ENCODE measurements at regions not wholly inside any gene's neighbourhood (a gene's known extent, or its start where the extent isn't known, plus 50 kb on each side); places are given as distances from the start of the nearest gene placed in this dataset.
"Not testable (repeated sequence)": the region's sequence is repeated elsewhere in the genome, so short reads cannot be mapped to it uniquely, and the experiment has no call there.

DNA sequence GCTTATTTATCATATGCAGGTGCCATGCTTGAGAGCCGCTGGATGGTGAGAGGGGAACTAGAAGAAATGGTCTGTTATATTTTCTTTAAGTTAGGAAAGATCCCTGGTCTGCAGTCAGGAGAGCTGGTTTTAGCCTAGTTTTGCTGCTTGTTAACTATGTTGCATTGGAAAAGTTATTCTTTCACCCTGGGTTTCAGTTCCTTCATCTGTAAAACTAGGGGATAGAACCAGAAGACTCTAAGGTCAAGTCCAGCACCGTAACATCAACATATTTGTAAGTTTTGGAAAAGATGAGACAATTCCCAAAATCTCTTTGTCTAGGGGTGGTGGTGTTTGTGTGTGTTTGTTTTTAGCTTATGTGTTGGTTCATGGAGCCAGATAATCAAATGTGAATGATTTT, 304.0 kb downstream of the QKI start:
- DNase-seq (ENCODE audit: low spot score): no peak

- DNase-seq (ENCODE audit: low spot score): no peak
Observed at GRCh38 chr6:163717106-163717764, 302.7 kb downstream of the QKI start.

GRCh38 chr6:163716690-163717089, 302.2 kb downstream of the QKI start:
- DNase-seq (ENCODE audit: low spot score): no peak

- no peak for DNase-seq (ENCODE audit: low spot score)
Observed at GRCh38 chr6:163715846-163716245, 301.3 kb downstream of the QKI start.

GRCh38 chr6:163714179-163714578, 299.7 kb downstream of the QKI start:
- no peak for DNase-seq (ENCODE audit: low spot score)

- no peak for DNase-seq (ENCODE audit: low spot score)
Observed at GRCh38 chr6:163712981-163713380, 298.5 kb downstream of the QKI start.

DNA sequence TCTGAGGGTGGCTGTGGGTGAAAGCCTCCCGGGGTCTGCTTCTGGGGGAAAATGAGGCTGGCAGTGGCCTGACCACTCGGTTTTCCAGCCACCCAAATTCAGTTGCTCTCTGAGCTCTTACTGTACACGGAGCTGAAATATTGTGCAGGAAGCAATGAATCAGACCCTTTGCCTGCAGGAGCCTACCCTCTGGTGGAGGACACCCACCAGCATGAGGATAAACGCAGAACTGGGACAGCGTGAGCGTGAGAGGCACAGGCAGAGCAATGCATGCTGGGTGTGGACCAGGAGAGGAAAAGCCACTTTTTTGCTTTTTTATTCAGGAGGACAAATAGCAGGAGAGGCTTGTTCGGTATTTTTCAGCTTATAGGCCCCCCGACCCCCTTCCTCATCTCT, 298.0 kb downstream of the QKI start:
- DNase-seq (ENCODE audit: low spot score): no peak

- DNase-seq (ENCODE audit: low spot score): no peak
Observed at GRCh38 chr6:163711615-163712565, 297.4 kb downstream of the QKI start.

DNA sequence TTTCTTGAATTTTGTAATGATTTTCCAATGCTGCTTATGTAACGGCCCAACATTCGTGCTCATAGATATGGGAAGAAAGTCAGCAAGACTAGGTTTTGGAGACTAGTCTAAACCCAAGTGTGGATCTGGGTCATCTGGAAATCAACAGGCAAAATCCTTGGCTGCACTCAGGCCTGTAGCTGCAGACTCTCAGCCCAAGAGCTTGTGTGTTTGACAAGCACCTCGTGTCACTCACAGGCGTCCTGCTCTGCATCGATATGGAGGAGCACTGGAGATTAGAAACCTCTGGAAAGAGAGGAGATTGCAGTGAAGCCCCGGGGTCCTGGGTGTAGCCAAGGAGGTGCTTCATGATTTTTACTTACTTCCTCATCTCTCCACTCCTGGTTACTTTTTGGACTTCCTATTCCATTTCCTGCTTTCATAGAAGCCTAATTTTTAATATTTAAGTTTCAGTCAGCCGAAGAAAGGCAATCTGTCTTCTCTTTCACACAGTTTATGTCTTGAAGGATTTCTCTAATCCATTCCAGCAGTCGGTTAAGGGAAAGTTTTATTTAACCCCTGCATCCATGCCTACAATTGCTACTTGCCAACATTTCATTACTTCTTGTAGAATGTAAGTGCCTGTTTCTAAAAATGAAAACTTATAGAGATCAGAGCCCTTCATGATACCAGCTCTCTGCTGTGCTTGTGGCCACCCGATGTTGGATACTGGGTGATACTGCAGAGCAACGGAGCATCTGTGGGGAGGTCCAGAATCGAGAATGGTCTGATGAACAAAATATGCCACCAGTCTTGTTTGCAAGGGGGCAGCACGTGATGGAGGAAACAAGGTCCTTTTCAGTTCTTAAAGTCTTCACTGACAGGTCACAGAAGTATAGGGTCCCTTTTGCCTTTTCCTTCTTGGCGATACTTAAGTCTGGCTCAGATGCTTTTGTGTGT, 296.3 kb downstream of the QKI start:
- no peak for DNase-seq (ENCODE audit: low spot score)

DNA sequence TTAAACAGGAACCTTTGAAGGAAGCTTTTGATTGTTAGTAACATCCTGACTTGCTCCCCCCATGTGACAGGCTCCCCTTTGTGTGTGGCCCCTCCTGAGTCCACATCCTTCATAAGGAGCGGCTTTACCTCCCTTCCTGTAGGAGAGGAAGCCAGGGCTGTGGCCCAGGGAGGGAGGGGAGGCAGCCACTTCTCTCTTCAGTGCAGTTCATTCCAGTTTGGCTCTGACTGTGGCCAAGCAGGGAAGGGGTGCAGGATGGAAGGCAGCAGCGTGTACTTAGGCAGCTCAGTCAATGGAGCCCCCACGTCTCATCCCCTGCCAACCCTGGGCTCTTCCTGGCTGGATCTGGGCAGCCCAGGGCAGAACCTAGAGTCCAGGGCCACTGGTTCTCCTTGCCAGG, 295.2 kb downstream of the QKI start:
- DNase-seq (ENCODE audit: low spot score): no peak

DNA sequence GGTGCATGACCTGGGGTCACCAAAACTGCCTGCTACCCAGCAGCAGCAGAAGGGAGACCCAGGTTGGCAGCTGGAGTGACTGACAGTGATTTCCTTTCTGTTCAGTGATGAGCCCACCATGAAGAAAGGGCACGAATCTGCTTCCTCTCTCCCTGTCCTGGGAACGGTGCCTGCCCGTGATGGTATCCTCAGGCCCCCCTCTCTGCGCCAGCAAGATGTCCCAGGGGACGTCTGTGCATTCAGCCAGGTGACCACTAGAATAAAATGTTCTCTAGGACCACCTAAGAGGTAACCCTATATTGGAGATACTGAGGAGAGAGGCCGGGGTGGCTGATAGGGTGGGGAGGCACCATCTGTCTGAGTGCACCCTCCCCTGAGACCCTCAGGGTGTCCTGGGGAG, 294.7 kb downstream of the QKI start:
- no peak for DNase-seq (ENCODE audit: low spot score)

- no peak for DNase-seq (ENCODE audit: low spot score)
Observed at GRCh38 chr6:163708466-163708865, 293.9 kb downstream of the QKI start.

DNA sequence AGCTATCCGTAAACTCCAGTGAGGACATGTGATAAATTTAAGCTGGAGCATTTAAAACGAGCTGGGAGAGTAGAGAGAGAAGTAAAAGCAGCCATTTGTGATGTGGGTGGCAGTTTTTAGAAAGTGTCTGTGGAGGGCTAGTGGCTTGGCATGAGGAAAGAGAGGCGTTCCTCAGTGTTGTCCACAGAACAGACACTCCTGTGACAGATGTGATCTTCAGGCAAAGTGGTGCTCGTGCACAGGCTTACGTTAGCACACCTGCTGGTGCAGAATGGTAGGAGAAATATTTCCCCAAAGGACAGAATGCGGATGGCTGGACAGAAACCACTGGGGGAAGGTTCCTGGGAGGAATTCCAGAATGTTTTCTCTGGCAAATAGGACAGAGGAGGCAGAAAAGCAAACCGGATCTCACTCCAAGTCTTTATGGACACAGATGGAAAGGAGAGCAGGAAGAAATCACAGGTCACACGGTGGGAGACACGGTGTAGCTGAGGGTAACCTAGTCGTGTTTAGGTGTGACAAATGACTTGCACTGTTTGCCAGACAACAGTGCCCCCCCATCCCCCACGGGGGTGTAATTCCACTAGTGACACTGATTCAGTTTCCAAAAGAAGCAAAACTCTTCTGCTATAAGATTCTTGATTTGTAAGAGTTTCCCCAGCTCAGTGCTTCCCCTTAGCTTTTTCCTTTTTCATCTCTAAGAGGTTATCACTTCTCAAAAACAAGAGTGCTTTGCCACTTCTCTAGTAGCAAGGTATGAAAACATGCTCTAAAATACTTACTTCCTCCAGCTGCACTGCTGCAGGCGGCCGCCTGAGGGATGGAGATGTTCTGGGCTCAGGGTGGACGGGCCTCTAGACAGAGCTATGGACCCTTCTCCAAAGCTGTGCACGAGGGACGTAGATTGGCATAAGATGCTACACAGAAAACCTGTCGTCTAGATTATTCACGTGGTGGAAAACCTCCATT, 293.2 kb downstream of the QKI start:
- no peak for DNase-seq (ENCODE audit: low spot score)

GRCh38 chr6:163706500-163707087, 292.1 kb downstream of the QKI start:
- no peak for DNase-seq (ENCODE audit: low spot score)

- DNase-seq (ENCODE audit: low spot score): no peak
Observed at GRCh38 chr6:163705923-163706322, 291.4 kb downstream of the QKI start.

DNA sequence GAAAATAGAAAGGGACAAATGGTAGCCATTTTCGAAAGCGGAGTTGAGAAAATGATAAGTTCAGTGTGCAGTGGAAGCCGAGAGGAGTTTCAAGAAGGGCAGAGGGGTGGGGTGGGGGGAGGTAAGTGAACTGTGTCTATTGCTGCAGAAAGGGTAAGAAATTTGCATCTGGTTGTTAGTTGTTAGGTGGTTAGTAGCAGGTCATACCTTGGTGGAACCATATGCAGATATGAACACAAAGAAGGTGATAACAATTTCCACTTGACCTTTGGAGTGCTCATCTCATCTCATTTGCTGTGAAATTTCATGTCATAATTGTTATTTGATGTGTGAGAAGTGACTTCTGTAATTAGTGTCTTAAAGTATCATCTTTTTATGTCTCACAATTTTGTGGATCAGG, 288.2 kb downstream of the QKI start:
- DNase-seq (ENCODE audit: low spot score): no peak

- DNase-seq (ENCODE audit: low spot score): no peak
Observed at GRCh38 chr6:163701762-163702161, 287.2 kb downstream of the QKI start.

DNA sequence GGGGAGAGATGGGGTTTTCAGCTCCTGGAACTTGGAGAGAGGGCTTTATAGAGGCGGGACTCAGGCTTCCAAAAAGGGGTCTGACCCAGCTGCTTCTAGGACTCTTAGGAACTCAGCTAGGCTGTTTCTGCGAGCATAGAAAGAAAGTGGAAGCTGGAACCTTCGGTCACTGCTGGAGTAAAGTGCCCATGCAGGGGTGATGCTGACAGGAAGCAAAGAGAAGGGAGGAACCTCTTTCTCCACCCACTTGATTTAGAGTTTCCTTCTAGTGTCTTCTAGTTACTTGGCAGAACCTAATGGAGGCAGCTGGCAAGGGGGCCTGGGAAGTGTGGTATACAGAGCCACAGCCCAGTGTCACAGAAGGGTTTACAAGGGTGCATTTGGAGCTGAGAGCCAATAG, 283.6 kb downstream of the QKI start:
- DNase-seq (ENCODE audit: low spot score): no peak

GRCh38 chr6:163696311-163696710, 281.8 kb downstream of the QKI start:
- not testable (repeated sequence) for DNase-seq (ENCODE audit: low spot score)

DNA sequence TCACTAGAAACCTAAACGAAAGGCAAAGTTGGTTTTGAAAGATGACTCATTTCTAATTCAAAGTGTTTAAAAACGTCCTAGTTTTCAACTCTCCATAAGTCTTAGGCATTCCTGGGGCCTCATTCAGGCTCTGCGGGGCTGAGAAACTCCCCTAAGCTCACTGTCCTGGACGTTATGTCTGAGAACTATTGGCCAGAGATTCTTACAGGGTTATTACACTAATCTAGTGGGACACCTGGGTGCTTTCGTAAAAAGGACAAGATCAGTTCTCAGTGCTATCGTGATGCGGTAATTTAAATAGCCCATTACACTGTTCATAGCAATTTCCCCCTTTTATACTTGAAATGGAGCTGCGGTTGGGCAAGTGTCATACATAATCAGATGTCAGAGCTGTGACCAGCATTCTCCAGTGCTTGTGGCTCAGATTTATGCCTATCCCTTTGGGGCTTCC, 280.9 kb downstream of the QKI start:
- no peak for DNase-seq (ENCODE audit: low spot score)

GRCh38 chr6:163694988-163695398, 280.5 kb downstream of the QKI start:
- no peak for DNase-seq (ENCODE audit: low spot score)
